Bronchial epithelial cell (primary cell): ENCODE measurements at regions not wholly inside any gene's neighbourhood (a gene's known extent, or its start where the extent isn't known, plus 50 kb on each side); places are given as distances from the start of the nearest gene placed in this dataset.
A peak's percentile ranks its signal among the peaks of the same experiment; 100 is the strongest.

Experiments used
- DNase-seq: peaks from one replicate; pipeline ENCODE4 v3.0.0-alpha.2; 2010; ENCODE audit warnings: low read depth
- FAIRE-seq: peaks from 2 replicates; lab custom pipeline; 2011; peaks lifted over from hg19 to GRCh38; lab: Jason Lieb, UNC
- H3K27me3 ChIP-seq: 2 replicates; pipeline ENCODE4 v1.5.1; 2011; ENCODE audit warnings: low read length; ENCODE audit not compliant: control insufficient read depth, insufficient read depth
- H3K36me3 ChIP-seq: 2 replicates; pipeline ENCODE4 v1.5.1; 2011; ENCODE audit warnings: low read length; ENCODE audit not compliant: control insufficient read depth, insufficient read depth
- H3K4me3 ChIP-seq: 2 replicates; pipeline ENCODE4 v1.5.1; 2011; ENCODE audit warnings: mild to moderate bottlenecking, low read depth, low read length, control low read depth
- CTCF ChIP-seq: IDR thresholded peaks from 2 replicates; pipeline ENCODE4 v1.5.1; 2011; ENCODE audit warnings: mild to moderate bottlenecking, moderate library complexity, low read length, control low read depth, inconsistent platforms; ENCODE audit not compliant: insufficient read depth, severe bottlenecking

- Histone ChIP-seq H3K4me3 (no peak overlapping the region), H3K36me3 (no peaks in the 10 kb centered on the region), H3K27me3 (no peaks in the 10 kb centered on the region)
- no peak for TF ChIP-seq CTCF
- FAIRE-seq = no peak
- DNase-seq = no peak
Observed at GRCh38 chr4:149116806-149117205, 674.6 kb upstream of the NR3C2 start.

- DNase-seq = peak; percentile 69
- Histone ChIP-seq H3K36me3 (no peaks in the 10 kb centered on the region), H3K4me3 (no peak overlapping the region), H3K27me3 (no peaks in the 10 kb centered on the region)
- TF ChIP-seq CTCF = no peak
- FAIRE-seq = no peak
Observed at GRCh38 chr4:149113804-149114430, 671.7 kb upstream of the NR3C2 start.

- Histone ChIP-seq H3K4me3 (no peak overlapping the region), H3K27me3 (no peaks in the 10 kb centered on the region), H3K36me3 (no peaks in the 10 kb centered on the region)
- TF ChIP-seq CTCF = no peak
- DNase-seq (no peak), FAIRE-seq (no peak)
Observed at GRCh38 chr4:149112109-149112508, 669.9 kb upstream of the NR3C2 start.

GRCh38 chr4:149110481-149110880, 668.3 kb upstream of the NR3C2 start:
- Histone ChIP-seq H3K36me3 (no peaks in the 10 kb centered on the region), H3K4me3 (no peak overlapping the region), H3K27me3 (no peaks in the 10 kb centered on the region)
- DNase-seq = no peak
- no peak for TF ChIP-seq CTCF
- FAIRE-seq = peak; percentile 7

- TF ChIP-seq CTCF = no peak
- DNase-seq = no peak
- Histone ChIP-seq H3K27me3 (no peaks in the 10 kb centered on the region), H3K36me3 (no peaks in the 10 kb centered on the region), H3K4me3 (no peak overlapping the region)
- no peak for FAIRE-seq
Observed at GRCh38 chr4:149108626-149109025, 666.4 kb upstream of the NR3C2 start.

- H3K4me3 ChIP-seq = no peak overlapping the region
- DNase-seq (no peak), FAIRE-seq (no peak)
- H3K36me3 ChIP-seq = no peaks in the 10 kb centered on the region
- H3K27me3 ChIP-seq = no peaks in the 10 kb centered on the region
- TF ChIP-seq CTCF = no peak
Observed at GRCh38 chr4:149102765-149103164, 660.6 kb upstream of the NR3C2 start.
